ENCODE measurements at regions not wholly inside any gene's neighbourhood (a gene's known extent, or its start where the extent isn't known, plus 50 kb on each side); places are given as distances from the start of the nearest gene placed in this dataset.

GRCh38 chr7:79736418-79736817 is 283.0 kb upstream of the MAGI2 start:
- no peak overlapping the region for H3K9ac ChIP-seq (ENCODE audit: insufficient read length)
- TF ChIP-seq FOXP2 (optimal IDR thresholded peaks at IDR 0.05; ENCODE audit: control extremely low read depth, extremely low read length, insufficient read depth) (no peak), EZH2 (IDR thresholded peaks at IDR 0.05) (no peak), POLR2AphosphoS5 (IDR thresholded peaks at IDR 0.05; ENCODE audit: borderline replicate concordance, low read depth, low read length) (no peak)
- DNase-seq (ENCODE audit: low read depth, low spot score) = no peak
- no peak overlapping the region for H3K4me3 ChIP-seq
- H3K36me3 ChIP-seq (ENCODE audit: insufficient read depth, low read length) = no peaks in the 10 kb centered on the region
- no peak overlapping the region for H3K27ac ChIP-seq
- H3K9me3 ChIP-seq (ENCODE audit: low read depth, low read length) = no peaks in the 10 kb centered on the region

GRCh38 chr7:79735012-79735411 is 281.5 kb upstream of the MAGI2 start:
- H3K27ac ChIP-seq = no peak overlapping the region
- DNase-seq (ENCODE audit: low read depth, low spot score) = no peak
- no peak for TF ChIP-seq POLR2AphosphoS5 (IDR thresholded peaks at IDR 0.05; ENCODE audit: borderline replicate concordance, low read depth, low read length)

GRCh38 chr7:79734181-79734580 is 280.7 kb upstream of the MAGI2 start:
- DNase-seq (ENCODE audit: low read depth, low spot score) = no peak
- no peak for TF ChIP-seq FOXP2 (optimal IDR thresholded peaks at IDR 0.05; ENCODE audit: control extremely low read depth, extremely low read length, insufficient read depth)
- TF ChIP-seq EZH2 (IDR thresholded peaks at IDR 0.05) = no peak
- TF ChIP-seq POLR2AphosphoS5 (IDR thresholded peaks at IDR 0.05; ENCODE audit: borderline replicate concordance, low read depth, low read length) = no peak
- Histone ChIP-seq H3K9ac (ENCODE audit: insufficient read length) (no peak overlapping the region), H3K36me3 (ENCODE audit: insufficient read depth, low read length) (no peaks in the 10 kb centered on the region), H3K4me3 (no peak overlapping the region), H3K27ac (no peak overlapping the region), H3K9me3 (ENCODE audit: low read depth, low read length) (no peaks in the 10 kb centered on the region)

More at GRCh38 chr7:79735012-79735411, 281.5 kb upstream of the MAGI2 start:
- Histone ChIP-seq H3K9ac (ENCODE audit: insufficient read length) (no peak overlapping the region), H3K9me3 (ENCODE audit: low read depth, low read length) (no peaks in the 10 kb centered on the region), H3K36me3 (ENCODE audit: insufficient read depth, low read length) (no peaks in the 10 kb centered on the region), H3K4me3 (no peak overlapping the region)

- no peaks in the 10 kb centered on the region for H3K36me3 ChIP-seq (ENCODE audit: insufficient read depth, low read length)
Observed at GRCh38 chr7:79732535-79732934, 279.1 kb upstream of the MAGI2 start.

GRCh38 chr7:79730971-79731370 is 277.5 kb upstream of the MAGI2 start:
- Histone ChIP-seq H3K36me3 (ENCODE audit: insufficient read depth, low read length) (no peaks in the 10 kb centered on the region), H3K4me3 (no peak overlapping the region), H3K9me3 (ENCODE audit: low read depth, low read length) (no peaks in the 10 kb centered on the region), H3K9ac (ENCODE audit: insufficient read length) (no peak overlapping the region), H3K27ac (no peak overlapping the region)
- no peak for DNase-seq (ENCODE audit: low read depth, low spot score)
- TF ChIP-seq POLR2AphosphoS5 (IDR thresholded peaks at IDR 0.05; ENCODE audit: borderline replicate concordance, low read depth, low read length) = no peak
- no peak for TF ChIP-seq FOXP2 (optimal IDR thresholded peaks at IDR 0.05; ENCODE audit: control extremely low read depth, extremely low read length, insufficient read depth)
- no peak for TF ChIP-seq EZH2 (IDR thresholded peaks at IDR 0.05)

More at GRCh38 chr7:79732535-79732934, 279.1 kb upstream of the MAGI2 start:
- no peak for TF ChIP-seq EZH2 (IDR thresholded peaks at IDR 0.05)
- no peak for TF ChIP-seq FOXP2 (optimal IDR thresholded peaks at IDR 0.05; ENCODE audit: control extremely low read depth, extremely low read length, insufficient read depth)
- DNase-seq (ENCODE audit: low read depth, low spot score) = no peak
- Histone ChIP-seq H3K9ac (ENCODE audit: insufficient read length) (no peak overlapping the region), H3K9me3 (ENCODE audit: low read depth, low read length) (no peaks in the 10 kb centered on the region), H3K4me3 (no peak overlapping the region), H3K27ac (no peak overlapping the region)

GRCh38 chr7:79723833-79724618 is 270.6 kb upstream of the MAGI2 start:
- no peaks in the 10 kb centered on the region for H3K36me3 ChIP-seq (ENCODE audit: insufficient read depth, low read length)
- H3K9me3 ChIP-seq (ENCODE audit: low read depth, low read length) = no peaks in the 10 kb centered on the region
- DNase-seq (ENCODE audit: low read depth, low spot score) = no peak
- no peak overlapping the region for H3K9ac ChIP-seq (ENCODE audit: insufficient read length)
- H3K4me3 ChIP-seq = no peak overlapping the region
- TF ChIP-seq EZH2 (IDR thresholded peaks at IDR 0.05) (no peak), POLR2AphosphoS5 (IDR thresholded peaks at IDR 0.05; ENCODE audit: borderline replicate concordance, low read depth, low read length) (no peak), FOXP2 (optimal IDR thresholded peaks at IDR 0.05; ENCODE audit: control extremely low read depth, extremely low read length, insufficient read depth) (no peak)
- H3K27ac ChIP-seq = no peak overlapping the region

GRCh38 chr7:79722217-79722616 is 268.8 kb upstream of the MAGI2 start:
- Histone ChIP-seq H3K9me3 (ENCODE audit: low read depth, low read length) (no peaks in the 10 kb centered on the region), H3K4me3 (no peak overlapping the region), H3K27ac (no peak overlapping the region), H3K36me3 (ENCODE audit: insufficient read depth, low read length) (no peaks in the 10 kb centered on the region), H3K9ac (ENCODE audit: insufficient read length) (no peak overlapping the region)
- TF ChIP-seq EZH2 (IDR thresholded peaks at IDR 0.05) (no peak), FOXP2 (optimal IDR thresholded peaks at IDR 0.05; ENCODE audit: control extremely low read depth, extremely low read length, insufficient read depth) (no peak), POLR2AphosphoS5 (IDR thresholded peaks at IDR 0.05; ENCODE audit: borderline replicate concordance, low read depth, low read length) (no peak)
- no peak for DNase-seq (ENCODE audit: low read depth, low spot score)

- TF ChIP-seq EZH2 (IDR thresholded peaks at IDR 0.05) (no peak), POLR2AphosphoS5 (IDR thresholded peaks at IDR 0.05; ENCODE audit: borderline replicate concordance, low read depth, low read length) (no peak), FOXP2 (optimal IDR thresholded peaks at IDR 0.05; ENCODE audit: control extremely low read depth, extremely low read length, insufficient read depth) (no peak)
Observed at GRCh38 chr7:79719216-79719615, 265.7 kb upstream of the MAGI2 start.

GRCh38 chr7:79716329-79716728 is 262.9 kb upstream of the MAGI2 start:
- DNase-seq (ENCODE audit: low read depth, low spot score) = no peak
- Histone ChIP-seq H3K4me3 (no peak overlapping the region), H3K9ac (ENCODE audit: insufficient read length) (no peak overlapping the region), H3K27ac (no peak overlapping the region), H3K9me3 (ENCODE audit: low read depth, low read length) (no peaks in the 10 kb centered on the region), H3K36me3 (ENCODE audit: insufficient read depth, low read length) (no peaks in the 10 kb centered on the region)
- TF ChIP-seq FOXP2 (optimal IDR thresholded peaks at IDR 0.05; ENCODE audit: control extremely low read depth, extremely low read length, insufficient read depth) (no peak), EZH2 (IDR thresholded peaks at IDR 0.05) (no peak), POLR2AphosphoS5 (IDR thresholded peaks at IDR 0.05; ENCODE audit: borderline replicate concordance, low read depth, low read length) (no peak)

More at GRCh38 chr7:79719216-79719615, 265.7 kb upstream of the MAGI2 start:
- no peak for DNase-seq (ENCODE audit: low read depth, low spot score)
- Histone ChIP-seq H3K27ac (no peak overlapping the region), H3K9me3 (ENCODE audit: low read depth, low read length) (no peaks in the 10 kb centered on the region), H3K36me3 (ENCODE audit: insufficient read depth, low read length) (no peaks in the 10 kb centered on the region), H3K4me3 (no peak overlapping the region), H3K9ac (ENCODE audit: insufficient read length) (no peak overlapping the region)
